ENCODE measurements at regions not wholly inside any gene's neighbourhood (a gene's known extent, or its start where the extent isn't known, plus 50 kb on each side); places are given as distances from the start of the nearest gene placed in this dataset.

- Histone ChIP-seq H3K36me3 (no peaks in the 10 kb centered on the region), H3K4me1 (ENCODE audit: low read depth) (peaks cover 15% of the 10 kb centered on the region), H3K4me3 (no peak overlapping the region), H3K27ac (peak overlapping the region; percentile 76), H3K27me3 (no peaks in the 10 kb centered on the region), H3K9me3 (ENCODE audit: low read depth) (no peaks in the 10 kb centered on the region)
- peak in 1 of 2 donors; percentile 62 for DNase-seq (ENCODE audit: low read depth in 1 of 2, low spot score in 1 of 2)
- TF ChIP-seq CTCF (IDR thresholded peaks at IDR 0.05; ENCODE audit: low read depth, low read length), result no peak
These were observed 431.2 kb upstream of the FAM98A start for GRCh38 chr2:34030273-34030672.

GRCh38 chr2:34029073-34029472 is 430.0 kb upstream of the FAM98A start:
- Histone ChIP-seq H3K4me3 (no peak overlapping the region), H3K27ac (no peak overlapping the region), H3K27me3 (no peaks in the 10 kb centered on the region), H3K4me1 (ENCODE audit: low read depth) (peaks cover 15% of the 10 kb centered on the region), H3K36me3 (no peaks in the 10 kb centered on the region), H3K9me3 (ENCODE audit: low read depth) (no peaks in the 10 kb centered on the region)
- TF ChIP-seq CTCF (IDR thresholded peaks at IDR 0.05; ENCODE audit: low read depth, low read length), result no peak
- DNase-seq (ENCODE audit: low read depth in 1 of 2, low spot score in 1 of 2), result no peak

DNA sequence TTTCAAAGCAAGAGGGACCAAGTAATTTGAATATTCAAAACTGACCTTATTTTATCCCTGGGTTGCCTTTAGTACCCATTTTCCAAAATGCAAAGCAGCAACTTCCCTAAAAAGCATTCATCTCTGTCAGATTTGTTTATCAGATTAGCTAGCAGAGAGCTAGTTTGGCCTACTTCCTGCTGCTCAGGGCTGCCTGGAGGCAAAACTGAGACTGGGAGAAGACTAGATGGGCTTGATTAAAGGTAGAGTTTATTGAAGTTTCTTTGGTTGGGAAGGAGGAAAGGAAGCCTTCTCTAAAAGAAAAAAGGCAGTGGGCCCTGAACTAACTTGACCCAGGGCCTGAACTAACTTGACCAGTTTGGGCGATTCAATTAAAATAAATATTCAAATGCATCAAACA is 426.1 kb upstream of the FAM98A start:
- H3K36me3 ChIP-seq, result no peaks in the 10 kb centered on the region
- no peaks in the 10 kb centered on the region for H3K9me3 ChIP-seq (ENCODE audit: low read depth)
- DNase-seq (ENCODE audit: low read depth in 1 of 2, low spot score in 1 of 2), result no peak
- no peak for TF ChIP-seq CTCF (IDR thresholded peaks at IDR 0.05; ENCODE audit: low read depth, low read length)
- no peak overlapping the region for H3K27ac ChIP-seq
- H3K4me1 ChIP-seq (ENCODE audit: low read depth), result no peaks in the 10 kb centered on the region
- no peak overlapping the region for H3K4me3 ChIP-seq
- no peaks in the 10 kb centered on the region for H3K27me3 ChIP-seq

GRCh38 chr2:34012715-34013302 is 413.7 kb upstream of the FAM98A start:
- Histone ChIP-seq H3K27ac (no peak overlapping the region), H3K27me3 (no peaks in the 10 kb centered on the region), H3K36me3 (no peaks in the 10 kb centered on the region), H3K9me3 (ENCODE audit: low read depth) (no peaks in the 10 kb centered on the region), H3K4me1 (ENCODE audit: low read depth) (no peaks in the 10 kb centered on the region), H3K4me3 (no peak overlapping the region)
- peak; percentile 38 for TF ChIP-seq CTCF (IDR thresholded peaks at IDR 0.05; ENCODE audit: low read depth, low read length)
- peak; percentile 21 to 84 for DNase-seq (ENCODE audit: low read depth in 1 of 2, low spot score in 1 of 2)

DNA sequence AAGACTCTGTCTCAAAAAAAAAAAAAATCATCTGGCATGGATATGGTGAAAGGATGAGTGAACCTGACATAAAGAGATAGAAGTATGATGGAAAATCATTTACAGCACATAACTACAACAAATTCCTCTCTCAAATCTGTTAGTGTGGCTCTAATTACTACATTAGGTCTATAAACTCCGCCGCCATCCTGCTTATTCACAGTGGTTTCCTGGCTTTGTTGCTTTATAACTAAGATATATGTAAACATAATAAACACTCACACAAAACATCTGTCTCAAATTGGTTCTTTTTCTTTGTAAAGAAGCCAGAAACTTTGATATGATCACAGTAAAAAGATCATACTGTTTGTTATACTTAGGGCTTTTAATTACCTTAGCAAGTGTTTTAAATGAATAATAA is 412.6 kb upstream of the FAM98A start:
- no peak overlapping the region for H3K27ac ChIP-seq
- no peak for TF ChIP-seq CTCF (IDR thresholded peaks at IDR 0.05; ENCODE audit: low read depth, low read length)
- DNase-seq (ENCODE audit: low read depth in 1 of 2, low spot score in 1 of 2), result no peak
- no peaks in the 10 kb centered on the region for H3K9me3 ChIP-seq (ENCODE audit: low read depth)
- H3K4me3 ChIP-seq, result no peak overlapping the region
- no peaks in the 10 kb centered on the region for H3K27me3 ChIP-seq
- H3K36me3 ChIP-seq, result no peaks in the 10 kb centered on the region
- H3K4me1 ChIP-seq (ENCODE audit: low read depth), result no peaks in the 10 kb centered on the region

DNA sequence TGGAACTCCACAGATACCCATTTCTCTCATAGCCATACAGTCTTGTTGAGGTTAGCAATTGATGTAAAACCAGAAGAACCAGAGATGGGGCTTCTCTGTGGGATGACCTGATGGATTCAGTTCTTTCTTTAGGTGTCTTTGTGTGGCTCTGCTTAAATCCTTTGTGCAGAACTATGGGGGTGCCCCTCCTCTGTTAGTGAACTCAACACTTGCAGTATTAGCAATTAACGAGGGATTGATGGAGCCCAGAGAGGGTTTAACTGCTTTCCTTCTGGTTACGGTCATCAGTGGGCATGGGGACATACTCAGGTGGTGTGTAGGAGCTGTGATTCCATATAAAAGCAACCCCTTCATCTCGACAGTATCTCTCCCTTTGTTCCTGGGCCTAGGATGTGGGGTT is 406.8 kb upstream of the FAM98A start:
- DNase-seq (ENCODE audit: low read depth in 1 of 2, low spot score in 1 of 2), result no peak
- H3K36me3 ChIP-seq, result no peaks in the 10 kb centered on the region
- no peak overlapping the region for H3K27ac ChIP-seq
- no peaks in the 10 kb centered on the region for H3K4me1 ChIP-seq (ENCODE audit: low read depth)
- no peaks in the 10 kb centered on the region for H3K27me3 ChIP-seq
- no peaks in the 10 kb centered on the region for H3K9me3 ChIP-seq (ENCODE audit: low read depth)
- no peak for TF ChIP-seq CTCF (IDR thresholded peaks at IDR 0.05; ENCODE audit: low read depth, low read length)
- no peak overlapping the region for H3K4me3 ChIP-seq
